NB4 (cell line): ENCODE measurements at regions not wholly inside any gene's neighbourhood (a gene's known extent, or its start where the extent isn't known, plus 50 kb on each side); places are given as distances from the start of the nearest gene placed in this dataset.

Experiments used
- CTCF ChIP-seq: IDR thresholded peaks from one replicate; pipeline ENCODE4 v1.5.1; 2012; ENCODE audit warnings: low read depth, low read length
- POLR2A ChIP-seq: IDR thresholded peaks from 2 replicates; pipeline ENCODE4 v1.6.1; 2011; ENCODE audit warnings: mild to moderate bottlenecking; ENCODE audit not compliant: insufficient read length; ENCODE audit errors: extremely low read depth

- TF ChIP-seq POLR2A (no peak), CTCF (no peak)
Measured at GRCh38 chr1:8076176-8076575, 50.1 kb upstream of the ERRFI1 start.
